ENCODE measurements at regions not wholly inside any gene's neighbourhood (a gene's known extent, or its start where the extent isn't known, plus 50 kb on each side); places are given as distances from the start of the nearest gene placed in this dataset.

DNA sequence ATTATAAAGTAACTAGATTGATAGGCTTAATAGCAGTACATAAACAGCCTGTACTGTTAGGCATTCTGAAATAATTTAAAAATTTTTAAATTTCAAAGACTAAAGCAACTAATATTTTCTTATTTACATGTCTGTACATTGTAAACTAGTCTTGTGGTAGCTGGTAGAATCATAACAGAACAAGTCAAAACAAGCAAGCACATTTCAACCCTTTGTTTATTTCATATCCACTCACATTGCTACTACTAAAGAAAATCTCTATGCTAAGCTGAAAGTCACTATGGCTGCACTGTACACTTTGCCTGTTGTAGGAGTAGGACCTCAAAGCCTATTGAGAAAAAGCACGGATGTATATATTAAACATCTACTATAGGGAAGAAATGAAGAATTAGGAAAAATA, 738.2 kb upstream of the ADGRL4 start:
- Mint-ChIP-seq H3K27ac (ENCODE audit: unreplicated experiment) (no peak overlapping the region), H3K36me3 (ENCODE audit: unreplicated experiment) (no peaks in the 10 kb centered on the region), H3K4me3 (ENCODE audit: unreplicated experiment) (no peak overlapping the region), H3K9me3 (ENCODE audit: unreplicated experiment) (peaks cover 5% of the 10 kb centered on the region), H3K4me1 (ENCODE audit: unreplicated experiment) (no peaks in the 10 kb centered on the region), H3K27me3 (ENCODE audit: unreplicated experiment) (no peaks in the 10 kb centered on the region)
- TF ChIP-seq, protein P1, sequence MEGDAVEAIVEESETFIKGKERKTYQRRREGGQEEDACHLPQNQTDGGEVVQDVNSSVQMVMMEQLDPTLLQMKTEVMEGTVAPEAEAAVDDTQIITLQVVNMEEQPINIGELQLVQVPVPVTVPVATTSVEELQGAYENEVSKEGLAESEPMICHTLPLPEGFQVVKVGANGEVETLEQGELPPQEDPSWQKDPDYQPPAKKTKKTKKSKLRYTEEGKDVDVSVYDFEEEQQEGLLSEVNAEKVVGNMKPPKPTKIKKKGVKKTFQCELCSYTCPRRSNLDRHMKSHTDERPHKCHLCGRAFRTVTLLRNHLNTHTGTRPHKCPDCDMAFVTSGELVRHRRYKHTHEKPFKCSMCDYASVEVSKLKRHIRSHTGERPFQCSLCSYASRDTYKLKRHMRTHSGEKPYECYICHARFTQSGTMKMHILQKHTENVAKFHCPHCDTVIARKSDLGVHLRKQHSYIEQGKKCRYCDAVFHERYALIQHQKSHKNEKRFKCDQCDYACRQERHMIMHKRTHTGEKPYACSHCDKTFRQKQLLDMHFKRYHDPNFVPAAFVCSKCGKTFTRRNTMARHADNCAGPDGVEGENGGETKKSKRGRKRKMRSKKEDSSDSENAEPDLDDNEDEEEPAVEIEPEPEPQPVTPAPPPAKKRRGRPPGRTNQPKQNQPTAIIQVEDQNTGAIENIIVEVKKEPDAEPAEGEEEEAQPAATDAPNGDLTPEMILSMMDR (IDR thresholded peaks at IDR 0.05), result no peak
- no peak for DNase-seq (ENCODE audit: extremely low spot score, unreplicated experiment)

GRCh38 chr1:79741720-79742421, 735.3 kb upstream of the ADGRL4 start:
- Mint-ChIP-seq H3K4me1 (ENCODE audit: unreplicated experiment) (no peaks in the 10 kb centered on the region), H3K27me3 (ENCODE audit: unreplicated experiment) (no peaks in the 10 kb centered on the region), H3K9me3 (ENCODE audit: unreplicated experiment) (peaks cover 10% of the 10 kb centered on the region), H3K4me3 (ENCODE audit: unreplicated experiment) (no peak overlapping the region), H3K36me3 (ENCODE audit: unreplicated experiment) (no peaks in the 10 kb centered on the region), H3K27ac (ENCODE audit: unreplicated experiment) (no peak overlapping the region)
- no peak for DNase-seq (ENCODE audit: extremely low spot score, unreplicated experiment)
- TF ChIP-seq, protein P1 (IDR thresholded peaks at IDR 0.05), result no peak

DNA sequence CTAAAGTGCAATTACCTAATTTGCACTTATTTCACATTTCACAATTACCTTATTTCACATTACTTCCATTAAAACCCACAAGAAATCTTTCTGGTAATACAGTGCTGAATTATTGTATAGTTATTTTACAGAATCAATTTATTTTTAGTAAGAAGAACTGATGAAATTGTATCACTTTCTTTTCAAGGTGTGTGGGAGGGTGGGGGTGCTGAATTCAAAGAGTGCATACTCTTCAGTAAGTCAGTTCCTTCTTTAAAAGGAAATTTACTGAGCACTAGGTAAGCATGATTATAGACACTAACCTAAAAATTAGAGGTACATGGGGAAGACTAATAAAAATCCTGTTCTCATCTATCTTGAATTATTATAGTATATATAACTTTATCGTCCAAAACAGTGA, 731.6 kb upstream of the ADGRL4 start:
- H3K4me3 Mint-ChIP-seq (ENCODE audit: unreplicated experiment), result no peak overlapping the region
- H3K27ac Mint-ChIP-seq (ENCODE audit: unreplicated experiment), result no peak overlapping the region
- TF ChIP-seq, protein P1 (IDR thresholded peaks at IDR 0.05), result no peak
- no peaks in the 10 kb centered on the region for H3K27me3 Mint-ChIP-seq (ENCODE audit: unreplicated experiment)
- peaks cover 18% of the 10 kb centered on the region for H3K9me3 Mint-ChIP-seq (ENCODE audit: unreplicated experiment)
- no peak for DNase-seq (ENCODE audit: extremely low spot score, unreplicated experiment)
- H3K36me3 Mint-ChIP-seq (ENCODE audit: unreplicated experiment), result no peaks in the 10 kb centered on the region
- H3K4me1 Mint-ChIP-seq (ENCODE audit: unreplicated experiment), result no peaks in the 10 kb centered on the region

GRCh38 chr1:79737193-79737592, 730.7 kb upstream of the ADGRL4 start:
- DNase-seq (ENCODE audit: extremely low spot score, unreplicated experiment), result no peak
- H3K4me3 Mint-ChIP-seq (ENCODE audit: unreplicated experiment), result no peak overlapping the region
- no peaks in the 10 kb centered on the region for H3K4me1 Mint-ChIP-seq (ENCODE audit: unreplicated experiment)
- H3K27ac Mint-ChIP-seq (ENCODE audit: unreplicated experiment), result no peak overlapping the region
- peaks cover 18% of the 10 kb centered on the region for H3K9me3 Mint-ChIP-seq (ENCODE audit: unreplicated experiment)
- H3K27me3 Mint-ChIP-seq (ENCODE audit: unreplicated experiment), result no peaks in the 10 kb centered on the region
- no peaks in the 10 kb centered on the region for H3K36me3 Mint-ChIP-seq (ENCODE audit: unreplicated experiment)
- TF ChIP-seq, protein P1 (IDR thresholded peaks at IDR 0.05), result no peak

DNA sequence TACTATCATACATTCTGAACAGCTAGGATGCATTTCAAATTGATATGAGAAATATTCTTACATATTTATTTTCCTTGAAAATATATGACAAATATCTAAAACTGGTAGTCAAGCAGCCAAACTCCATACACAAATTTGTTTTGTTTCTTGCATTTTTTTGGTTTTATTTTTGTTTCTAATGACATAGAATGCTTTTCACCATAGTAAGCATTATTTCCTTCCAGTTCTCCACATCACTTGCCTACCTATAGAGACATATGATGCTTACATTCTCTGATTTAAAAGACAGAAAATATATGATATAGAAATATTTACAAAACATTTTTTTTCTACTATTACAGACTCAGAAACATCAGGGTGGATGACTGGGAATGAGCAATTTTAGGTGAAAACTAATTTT, 726.4 kb upstream of the ADGRL4 start:
- Mint-ChIP-seq H3K27me3 (ENCODE audit: unreplicated experiment) (no peaks in the 10 kb centered on the region), H3K4me3 (ENCODE audit: unreplicated experiment) (no peak overlapping the region), H3K9me3 (ENCODE audit: unreplicated experiment) (peaks cover 22% of the 10 kb centered on the region), H3K4me1 (ENCODE audit: unreplicated experiment) (no peaks in the 10 kb centered on the region), H3K27ac (ENCODE audit: unreplicated experiment) (no peak overlapping the region), H3K36me3 (ENCODE audit: unreplicated experiment) (no peaks in the 10 kb centered on the region)
- DNase-seq (ENCODE audit: extremely low spot score, unreplicated experiment), result no peak
- TF ChIP-seq, protein P1 (IDR thresholded peaks at IDR 0.05), result no peak
